Liver (tissue), 3 donors: ENCODE measurements at regions not wholly inside any gene's neighbourhood (a gene's known extent, or its start where the extent isn't known, plus 50 kb on each side); places are given as distances from the start of the nearest gene placed in this dataset.

Experiments used
- ATF3 ChIP-seq: IDR thresholded peaks from 2 replicates; pipeline ENCODE4 v1.6.1; 2016; ENCODE audit warnings: antibody characterized with exemption
- CTCF ChIP-seq: fragments of 150-350 bp; IDR thresholded peaks from 2 replicates; pipeline ENCODE4 v1.5.1; 2017; ENCODE audit warnings: improper control_type of control experiment, low read depth, low read length; ENCODE audit not compliant: missing input control
- FOXA1 ChIP-seq: IDR thresholded peaks from 2 replicates; pipeline ENCODE4 v1.6.1; 2016; ENCODE audit warnings: antibody characterized with exemption
- GABPA ChIP-seq, 2 donors: IDR thresholded peaks in 1 of 2; conservative IDR thresholded peaks in 1 of 2; 2 replicates each; pipeline ENCODE4 v1.6.1; 2016; ENCODE audit warnings: antibody characterized with exemption in 2 of 2, mild to moderate bottlenecking in 1 of 2, moderate library complexity in 1 of 2
- HNF4A ChIP-seq, 2 donors: conservative IDR thresholded peaks; 2 replicates each; pipeline ENCODE4 v1.6.1; 2016; ENCODE audit warnings: antibody characterized with exemption in 2 of 2, mild to moderate bottlenecking in 2 of 2
- HNF4G ChIP-seq: IDR thresholded peaks from 2 replicates; pipeline ENCODE4 v1.6.1; 2016; ENCODE audit warnings: antibody characterized with exemption
- NR2F2 ChIP-seq: IDR thresholded peaks from 2 replicates; pipeline ENCODE4 v1.6.1; 2016; ENCODE audit warnings: antibody characterized with exemption
- RAD21 ChIP-seq, 2 donors: IDR thresholded peaks; 2 replicates each; pipeline ENCODE4 v1.6.1; 2016; ENCODE audit warnings: antibody characterized with exemption in 2 of 2, mild to moderate bottlenecking in 2 of 2
- RXRA ChIP-seq, 2 donors: IDR thresholded peaks; 2 replicates each; pipeline ENCODE4 v1.6.1; 2017 to 2018; ENCODE audit warnings: antibody characterized with exemption in 2 of 2, mild to moderate bottlenecking in 1 of 2
- SP1 ChIP-seq: IDR thresholded peaks from 2 replicates; pipeline ENCODE4 v1.6.1; 2018; ENCODE audit warnings: antibody characterized with exemption, mild to moderate bottlenecking
- TAF1 ChIP-seq: conservative IDR thresholded peaks from 2 replicates; pipeline ENCODE4 v1.6.1; 2016; ENCODE audit warnings: antibody characterized with exemption, mild to moderate bottlenecking
- YY1 ChIP-seq: IDR thresholded peaks from 2 replicates; pipeline ENCODE4 v1.6.1; 2016; ENCODE audit warnings: antibody characterized with exemption, mild to moderate bottlenecking
- TF ChIP-seq, protein P1 (sequence below): IDR thresholded peaks from 2 replicates; pipeline ENCODE4 v1.6.1; 2016; ENCODE audit warnings: antibody characterized with exemption, mild to moderate bottlenecking
- donor health status: healthy.
- donor health status: healthy.

GRCh38 chrX:149199734-149200133 is 305.4 kb downstream of the IDS start:
- TF ChIP-seq, protein P1, sequence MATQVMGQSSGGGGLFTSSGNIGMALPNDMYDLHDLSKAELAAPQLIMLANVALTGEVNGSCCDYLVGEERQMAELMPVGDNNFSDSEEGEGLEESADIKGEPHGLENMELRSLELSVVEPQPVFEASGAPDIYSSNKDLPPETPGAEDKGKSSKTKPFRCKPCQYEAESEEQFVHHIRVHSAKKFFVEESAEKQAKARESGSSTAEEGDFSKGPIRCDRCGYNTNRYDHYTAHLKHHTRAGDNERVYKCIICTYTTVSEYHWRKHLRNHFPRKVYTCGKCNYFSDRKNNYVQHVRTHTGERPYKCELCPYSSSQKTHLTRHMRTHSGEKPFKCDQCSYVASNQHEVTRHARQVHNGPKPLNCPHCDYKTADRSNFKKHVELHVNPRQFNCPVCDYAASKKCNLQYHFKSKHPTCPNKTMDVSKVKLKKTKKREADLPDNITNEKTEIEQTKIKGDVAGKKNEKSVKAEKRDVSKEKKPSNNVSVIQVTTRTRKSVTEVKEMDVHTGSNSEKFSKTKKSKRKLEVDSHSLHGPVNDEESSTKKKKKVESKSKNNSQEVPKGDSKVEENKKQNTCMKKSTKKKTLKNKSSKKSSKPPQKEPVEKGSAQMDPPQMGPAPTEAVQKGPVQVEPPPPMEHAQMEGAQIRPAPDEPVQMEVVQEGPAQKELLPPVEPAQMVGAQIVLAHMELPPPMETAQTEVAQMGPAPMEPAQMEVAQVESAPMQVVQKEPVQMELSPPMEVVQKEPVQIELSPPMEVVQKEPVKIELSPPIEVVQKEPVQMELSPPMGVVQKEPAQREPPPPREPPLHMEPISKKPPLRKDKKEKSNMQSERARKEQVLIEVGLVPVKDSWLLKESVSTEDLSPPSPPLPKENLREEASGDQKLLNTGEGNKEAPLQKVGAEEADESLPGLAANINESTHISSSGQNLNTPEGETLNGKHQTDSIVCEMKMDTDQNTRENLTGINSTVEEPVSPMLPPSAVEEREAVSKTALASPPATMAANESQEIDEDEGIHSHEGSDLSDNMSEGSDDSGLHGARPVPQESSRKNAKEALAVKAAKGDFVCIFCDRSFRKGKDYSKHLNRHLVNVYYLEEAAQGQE = no peak
- no peak for TF ChIP-seq GABPA (IDR thresholded peaks at IDR 0.05 in 1 of 2, conservative IDR thresholded peaks at IDR 0.05 in 1 of 2)
- no peak for TF ChIP-seq RAD21 (IDR thresholded peaks at IDR 0.05)
- TF ChIP-seq CTCF = no peak
- no peak for TF ChIP-seq YY1
- no peak for TF ChIP-seq TAF1
- TF ChIP-seq SP1 = no peak
- TF ChIP-seq NR2F2 = no peak
- no peak for TF ChIP-seq ATF3
- no peak for TF ChIP-seq HNF4A (conservative IDR thresholded peaks at IDR 0.05)
- no peak for TF ChIP-seq FOXA1
- TF ChIP-seq HNF4G = no peak
- no peak for TF ChIP-seq RXRA (IDR thresholded peaks at IDR 0.05)
